Endometrium (tissue), 2 donors: ENCODE measurements at regions not wholly inside any gene's neighbourhood (a gene's known extent, or its start where the extent isn't known, plus 50 kb on each side); places are given as distances from the start of the nearest gene placed in this dataset.

ENCODE experiments used
- FAIRE-seq: peaks from 2 replicates; lab custom pipeline; 2012; peaks lifted over from hg19 to GRCh38; lab: Jason Lieb, UNC
- donor health status: control.
- donor health status: control.

GRCh38 chr5:56320686-56321085, 87.6 kb upstream of the ANKRD55 start:
- no peak for FAIRE-seq

GRCh38 chr5:56319526-56320181, 86.5 kb upstream of the ANKRD55 start:
- FAIRE-seq = no peak

- no peak for FAIRE-seq
These were observed 84.9 kb upstream of the ANKRD55 start for GRCh38 chr5:56317923-56318561.

- no peak for FAIRE-seq
These were observed 83.3 kb upstream of the ANKRD55 start for GRCh38 chr5:56316299-56316994.

GRCh38 chr5:56314529-56314928, 81.4 kb upstream of the ANKRD55 start:
- no peak for FAIRE-seq

GRCh38 chr5:56313596-56313995, 80.5 kb upstream of the ANKRD55 start:
- FAIRE-seq = no peak

GRCh38 chr5:56313004-56313531, 79.9 kb upstream of the ANKRD55 start:
- FAIRE-seq = no peak

- FAIRE-seq = peak; percentile 58
These were observed 78.3 kb upstream of the ANKRD55 start for GRCh38 chr5:56311306-56311905.

GRCh38 chr5:56310711-56311204, 77.6 kb upstream of the ANKRD55 start:
- FAIRE-seq = peak; percentile 21

GRCh38 chr5:56309262-56309826, 76.2 kb upstream of the ANKRD55 start:
- FAIRE-seq = no peak

- no peak for FAIRE-seq
These were observed 74.7 kb upstream of the ANKRD55 start for GRCh38 chr5:56307714-56308333.

- FAIRE-seq = no peak
These were observed 73.5 kb upstream of the ANKRD55 start for GRCh38 chr5:56306433-56307150.

GRCh38 chr5:56305001-56305950, 72.1 kb upstream of the ANKRD55 start:
- no peak for FAIRE-seq

- no peak for FAIRE-seq
These were observed 70.4 kb upstream of the ANKRD55 start for GRCh38 chr5:56303511-56303910.

- FAIRE-seq = peak; percentile 69
These were observed 68.9 kb upstream of the ANKRD55 start for GRCh38 chr5:56302027-56302426.

GRCh38 chr5:56301069-56301468, 67.9 kb upstream of the ANKRD55 start:
- FAIRE-seq = no peak

GRCh38 chr5:56299212-56299611, 66.1 kb upstream of the ANKRD55 start:
- no peak for FAIRE-seq

GRCh38 chr5:56298336-56299090, 65.4 kb upstream of the ANKRD55 start:
- no peak for FAIRE-seq

GRCh38 chr5:56297851-56298250, 64.7 kb upstream of the ANKRD55 start:
- FAIRE-seq = no peak
